Nephron (organoid): ENCODE measurements at regions not wholly inside any gene's neighbourhood (a gene's known extent, or its start where the extent isn't known, plus 50 kb on each side); places are given as distances from the start of the nearest gene placed in this dataset.

Source experiments
- H3K27ac Mint-ChIP-seq, 3 experiments: 2 replicates each; pipeline ENCODE4 v1.8.0; 2020; ENCODE audit warnings: mixed read lengths in 3 of 3, mild to moderate bottlenecking in 2 of 3, moderate library complexity in 1 of 3
- H3K27me3 Mint-ChIP-seq: 2 replicates; pipeline ENCODE4 v1.8.0; 2021; ENCODE audit warnings: low read depth, mild to moderate bottlenecking, moderate library complexity, mixed read lengths
- H3K36me3 Mint-ChIP-seq: 2 replicates; pipeline ENCODE4 v1.8.0; 2020; ENCODE audit warnings: low read depth, mixed read lengths
- H3K4me1 Mint-ChIP-seq: 2 replicates; pipeline ENCODE4 v1.8.0; 2020; ENCODE audit warnings: mixed read lengths
- H3K4me3 Mint-ChIP-seq, 3 experiments: 2 replicates each; pipeline ENCODE4 v1.8.0; 2020; ENCODE audit warnings: mild to moderate bottlenecking in 3 of 3, mixed read lengths in 3 of 3, moderate library complexity in 2 of 3
- H3K9me3 Mint-ChIP-seq: 2 replicates; pipeline ENCODE4 v1.8.0; 2020; ENCODE audit warnings: mixed read lengths
- TF ChIP-seq, protein P1 (sequence below), 3 experiments: fragments of 200-600 bp; sonication (generic); IDR thresholded peaks; one replicate each; pipeline ENCODE4 v1.5.0; 2021; ENCODE audit warnings: antibody characterized with exemption in 3 of 3; ENCODE audit not compliant: unreplicated experiment in 3 of 3

DNA sequence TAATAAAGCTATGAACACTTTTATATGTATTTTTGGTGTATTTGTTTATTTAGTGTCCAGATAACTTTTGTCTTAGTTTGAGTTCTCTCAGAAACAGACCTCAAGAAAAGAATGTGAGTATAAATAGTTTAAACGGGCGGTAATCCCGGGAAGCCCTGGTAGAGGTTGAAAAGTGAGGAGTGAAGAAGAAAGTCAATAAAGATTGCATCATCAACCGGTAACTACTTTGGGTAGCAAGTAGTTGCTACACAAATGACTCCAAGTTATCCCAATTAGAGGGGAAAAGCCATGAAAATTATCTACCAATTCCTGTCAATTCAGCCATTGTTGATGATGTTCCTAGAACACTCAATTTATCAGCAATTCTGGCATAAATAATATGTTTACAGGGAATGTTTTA, 870.3 kb upstream of the RAG2 start:
- Mint-ChIP-seq H3K9me3 (peaks cover 3% of the 10 kb centered on the region), H3K4me1 (no peaks in the 10 kb centered on the region), H3K27ac (no peak overlapping the region), H3K36me3 (no peaks in the 10 kb centered on the region), H3K4me3 (no peak overlapping the region), H3K27me3 (no peaks in the 10 kb centered on the region)
- TF ChIP-seq, protein P1, sequence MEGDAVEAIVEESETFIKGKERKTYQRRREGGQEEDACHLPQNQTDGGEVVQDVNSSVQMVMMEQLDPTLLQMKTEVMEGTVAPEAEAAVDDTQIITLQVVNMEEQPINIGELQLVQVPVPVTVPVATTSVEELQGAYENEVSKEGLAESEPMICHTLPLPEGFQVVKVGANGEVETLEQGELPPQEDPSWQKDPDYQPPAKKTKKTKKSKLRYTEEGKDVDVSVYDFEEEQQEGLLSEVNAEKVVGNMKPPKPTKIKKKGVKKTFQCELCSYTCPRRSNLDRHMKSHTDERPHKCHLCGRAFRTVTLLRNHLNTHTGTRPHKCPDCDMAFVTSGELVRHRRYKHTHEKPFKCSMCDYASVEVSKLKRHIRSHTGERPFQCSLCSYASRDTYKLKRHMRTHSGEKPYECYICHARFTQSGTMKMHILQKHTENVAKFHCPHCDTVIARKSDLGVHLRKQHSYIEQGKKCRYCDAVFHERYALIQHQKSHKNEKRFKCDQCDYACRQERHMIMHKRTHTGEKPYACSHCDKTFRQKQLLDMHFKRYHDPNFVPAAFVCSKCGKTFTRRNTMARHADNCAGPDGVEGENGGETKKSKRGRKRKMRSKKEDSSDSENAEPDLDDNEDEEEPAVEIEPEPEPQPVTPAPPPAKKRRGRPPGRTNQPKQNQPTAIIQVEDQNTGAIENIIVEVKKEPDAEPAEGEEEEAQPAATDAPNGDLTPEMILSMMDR (IDR thresholded peaks at IDR 0.05; ENCODE audit: unreplicated experiment in 3 of 3): no peak

DNA sequence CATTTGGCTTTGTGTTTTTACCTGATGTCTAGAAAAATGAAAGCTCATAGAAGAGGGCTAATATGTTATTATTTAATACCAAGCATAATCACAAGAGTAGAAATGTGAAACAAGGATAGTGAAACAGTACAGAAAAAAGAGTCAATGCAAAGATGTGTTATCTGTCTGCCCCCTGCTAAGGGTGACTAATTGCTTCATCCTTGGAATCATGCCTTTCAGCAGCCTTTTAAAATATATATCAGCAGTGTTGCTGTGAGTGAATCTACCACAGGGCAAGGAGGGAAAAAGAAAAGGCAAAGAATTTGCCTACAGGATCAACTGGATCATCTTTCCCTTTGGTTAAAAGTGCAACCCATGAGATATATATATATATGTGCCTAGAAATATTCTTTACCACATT, 867.2 kb upstream of the RAG2 start:
- Mint-ChIP-seq H3K27ac (no peak overlapping the region), H3K4me1 (no peaks in the 10 kb centered on the region), H3K27me3 (no peaks in the 10 kb centered on the region), H3K4me3 (no peak overlapping the region), H3K9me3 (peaks cover 3% of the 10 kb centered on the region), H3K36me3 (no peaks in the 10 kb centered on the region)
- TF ChIP-seq, protein P1 (IDR thresholded peaks at IDR 0.05; ENCODE audit: unreplicated experiment in 3 of 3): no peak

DNA sequence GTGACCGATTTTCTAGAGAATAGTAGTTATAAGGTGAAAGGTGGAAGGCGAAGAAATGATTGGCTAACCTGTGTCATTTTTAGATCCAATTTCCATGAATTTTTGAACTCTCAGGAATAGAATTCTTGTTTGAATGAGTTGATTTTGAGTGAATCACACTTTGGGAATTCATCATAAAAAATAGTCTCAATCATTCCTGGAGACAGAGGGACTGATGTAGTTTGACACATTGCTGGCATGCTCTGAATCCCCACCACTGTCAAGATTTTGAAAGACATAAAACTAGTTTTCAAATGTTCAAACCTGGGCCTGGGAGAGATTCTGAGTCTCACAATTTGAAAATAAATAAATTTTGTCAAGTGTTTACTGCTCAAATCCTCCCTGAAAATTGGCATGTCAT, 861.4 kb upstream of the RAG2 start:
- TF ChIP-seq, protein P1 (IDR thresholded peaks at IDR 0.05; ENCODE audit: unreplicated experiment in 3 of 3): no peak
- no peaks in the 10 kb centered on the region for H3K36me3 Mint-ChIP-seq

DNA sequence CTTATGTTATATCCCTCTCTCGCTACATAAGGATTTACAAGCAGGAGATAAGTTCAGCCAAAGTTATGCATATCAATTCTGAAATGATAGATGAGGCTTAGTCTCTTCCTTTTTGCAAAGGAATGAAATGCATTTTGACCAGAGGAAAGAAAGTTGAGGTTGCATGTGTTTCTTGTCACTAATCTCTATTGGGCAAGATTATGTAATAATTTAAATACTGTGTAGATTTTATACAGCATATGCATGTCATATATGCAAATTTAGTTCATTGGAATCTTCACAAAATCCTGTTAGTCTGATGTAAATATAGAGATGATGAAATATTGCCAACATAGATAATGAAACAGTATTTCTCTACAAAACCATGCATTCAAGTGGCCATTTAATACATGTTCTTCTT, 858.7 kb upstream of the RAG2 start:
- H3K9me3 Mint-ChIP-seq: peaks cover 6% of the 10 kb centered on the region
- H3K36me3 Mint-ChIP-seq: no peaks in the 10 kb centered on the region
- no peak overlapping the region for H3K4me3 Mint-ChIP-seq
- no peaks in the 10 kb centered on the region for H3K27me3 Mint-ChIP-seq
- TF ChIP-seq, protein P1 (IDR thresholded peaks at IDR 0.05; ENCODE audit: unreplicated experiment in 3 of 3): no peak
- peak overlapping the region in 1 of 3 experiments; percentile 73 for H3K27ac Mint-ChIP-seq
- H3K4me1 Mint-ChIP-seq: peaks cover 19% of the 10 kb centered on the region

More for the DNA sequence above, 861.4 kb upstream of the RAG2 start:
- Mint-ChIP-seq H3K4me3 (no peak overlapping the region), H3K27me3 (no peaks in the 10 kb centered on the region), H3K9me3 (peaks cover 2% of the 10 kb centered on the region), H3K27ac (no peak overlapping the region), H3K4me1 (peaks cover 4% of the 10 kb centered on the region)

DNA sequence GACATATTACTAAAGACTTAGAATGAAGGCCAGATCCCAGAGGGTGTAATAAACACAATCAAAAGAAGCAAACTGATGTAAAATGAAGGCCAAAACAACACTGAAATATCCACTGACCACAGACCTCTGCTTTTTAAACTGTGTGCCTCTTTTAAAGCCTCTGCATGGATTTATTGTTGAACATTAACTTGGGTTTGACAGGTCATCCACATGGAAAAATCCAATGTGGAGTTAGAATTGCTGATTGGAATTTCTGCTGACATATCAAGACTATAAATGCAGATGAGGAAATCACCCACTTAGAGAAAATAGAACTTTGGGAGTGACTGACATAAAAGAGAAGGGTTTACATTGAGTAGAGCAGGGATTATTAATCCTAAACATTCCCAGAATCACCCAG, 853.9 kb upstream of the RAG2 start:
- Mint-ChIP-seq H3K4me1 (peaks cover 36% of the 10 kb centered on the region), H3K9me3 (peaks cover 6% of the 10 kb centered on the region), H3K36me3 (no peaks in the 10 kb centered on the region), H3K4me3 (peak overlapping the region in 1 of 3 experiments; percentile 18), H3K27ac (peak overlapping the region; percentile 72 to 96 (median 77)), H3K27me3 (no peaks in the 10 kb centered on the region)
- TF ChIP-seq, protein P1 (IDR thresholded peaks at IDR 0.05; ENCODE audit: unreplicated experiment in 3 of 3): no peak

DNA sequence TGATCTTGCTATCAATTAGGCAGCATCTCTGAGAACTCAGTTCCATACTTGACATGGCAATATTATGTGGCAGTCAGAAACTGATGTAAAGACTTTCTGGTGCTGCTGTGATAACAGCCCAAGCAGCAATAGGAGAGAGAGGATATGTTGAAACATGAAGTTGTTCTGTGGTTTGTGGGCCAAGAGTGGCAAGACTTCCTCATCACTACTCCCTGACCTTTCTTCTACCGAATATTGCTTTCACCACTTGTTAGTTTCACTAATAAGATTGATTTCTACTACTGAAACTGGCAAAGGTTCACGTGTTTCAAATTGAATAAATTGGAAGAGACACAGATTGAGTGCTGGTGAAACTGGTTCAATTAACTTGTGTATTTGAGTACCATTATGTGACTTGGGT, 852.6 kb upstream of the RAG2 start:
- H3K4me1 Mint-ChIP-seq: peaks cover 32% of the 10 kb centered on the region
- H3K4me3 Mint-ChIP-seq: no peak overlapping the region
- H3K27ac Mint-ChIP-seq: peak overlapping the region; percentile 72 to 96 (median 80)
- H3K9me3 Mint-ChIP-seq: peaks cover 6% of the 10 kb centered on the region
- TF ChIP-seq, protein P1 (IDR thresholded peaks at IDR 0.05; ENCODE audit: unreplicated experiment in 3 of 3): no peak
- H3K27me3 Mint-ChIP-seq: no peaks in the 10 kb centered on the region
- H3K36me3 Mint-ChIP-seq: no peaks in the 10 kb centered on the region
